NT2/D1 (cell line): ENCODE measurements at regions not wholly inside any gene's neighbourhood (a gene's known extent, or its start where the extent isn't known, plus 50 kb on each side); places are given as distances from the start of the nearest gene placed in this dataset.
"Not testable (repeated sequence)": the region's sequence is repeated elsewhere in the genome, so short reads cannot be mapped to it uniquely, and the experiment has no call there.

Source experiments
- DNase-seq: peaks from one replicate; pipeline ENCODE4 v3.0.0-alpha.2; 2011; ENCODE audit warnings: low read depth, low spot score
- H3K27me3 ChIP-seq: 2 replicates; pipeline ENCODE4 v1.6.0; 2011; ENCODE audit warnings: mild to moderate bottlenecking; ENCODE audit not compliant: insufficient read length, insufficient read depth
- H3K36me3 ChIP-seq: 2 replicates; pipeline ENCODE4 v1.6.1; 2011; ENCODE audit warnings: mild to moderate bottlenecking, low read length, mixed read lengths; ENCODE audit not compliant: insufficient read depth, insufficient read length
- H3K4me1 ChIP-seq: 2 replicates; pipeline ENCODE4 v1.5.1; 2011; ENCODE audit not compliant: insufficient read depth, insufficient read length
- H3K4me3 ChIP-seq: 2 replicates; pipeline ENCODE4 v1.5.1; 2011; ENCODE audit warnings: low read depth; ENCODE audit not compliant: insufficient read length
- H3K9ac ChIP-seq: 2 replicates; pipeline ENCODE4 v1.6.0; 2011; ENCODE audit warnings: low read depth; ENCODE audit not compliant: insufficient read length
- H3K9me3 ChIP-seq: 2 replicates; pipeline ENCODE4 v1.5.1; 2011; ENCODE audit warnings: mild to moderate bottlenecking, low read length; ENCODE audit not compliant: insufficient read depth
- SUZ12 ChIP-seq: IDR thresholded peaks from 2 replicates; pipeline ENCODE4 v1.6.1; 2011; ENCODE audit not compliant: insufficient read length, insufficient read depth; ENCODE audit errors: extremely low read depth
- YY1 ChIP-seq: IDR thresholded peaks from 2 replicates; pipeline ENCODE4 v1.6.1; 2011; ENCODE audit not compliant: insufficient read length, insufficient read depth
- ZNF274 ChIP-seq: IDR thresholded peaks from 2 replicates; pipeline ENCODE4 v1.6.1; 2011; ENCODE audit warnings: mild to moderate bottlenecking, low read depth, low read length

GRCh38 chr7:16265863-16266458 is 155.4 kb downstream of the CRPPA start:
- H3K9ac ChIP-seq, result no peak overlapping the region
- no peaks in the 10 kb centered on the region for H3K4me1 ChIP-seq
- H3K27me3 ChIP-seq, result no peaks in the 10 kb centered on the region
- TF ChIP-seq SUZ12 (no peak), YY1 (no peak), ZNF274 (no peak)
- DNase-seq, result no peak
- H3K9me3 ChIP-seq, result no peaks in the 10 kb centered on the region
- H3K4me3 ChIP-seq, result no peak overlapping the region
- H3K36me3 ChIP-seq, result no peaks in the 10 kb centered on the region

GRCh38 chr7:16264823-16265804 is 156.2 kb downstream of the CRPPA start:
- Histone ChIP-seq H3K36me3 (no peaks in the 10 kb centered on the region), H3K9me3 (no peaks in the 10 kb centered on the region), H3K4me1 (no peaks in the 10 kb centered on the region), H3K4me3 (no peak overlapping the region), H3K27me3 (no peaks in the 10 kb centered on the region), H3K9ac (no peak overlapping the region)
- DNase-seq, result no peak
- TF ChIP-seq YY1 (no peak), ZNF274 (no peak), SUZ12 (no peak)

GRCh38 chr7:16264036-16264819 is 157.1 kb downstream of the CRPPA start:
- Histone ChIP-seq H3K36me3 (no peaks in the 10 kb centered on the region), H3K4me1 (no peaks in the 10 kb centered on the region), H3K9me3 (no peaks in the 10 kb centered on the region), H3K4me3 (no peak overlapping the region), H3K9ac (no peak overlapping the region), H3K27me3 (no peaks in the 10 kb centered on the region)
- TF ChIP-seq ZNF274 (no peak), SUZ12 (no peak), YY1 (no peak)
- no peak for DNase-seq

DNA sequence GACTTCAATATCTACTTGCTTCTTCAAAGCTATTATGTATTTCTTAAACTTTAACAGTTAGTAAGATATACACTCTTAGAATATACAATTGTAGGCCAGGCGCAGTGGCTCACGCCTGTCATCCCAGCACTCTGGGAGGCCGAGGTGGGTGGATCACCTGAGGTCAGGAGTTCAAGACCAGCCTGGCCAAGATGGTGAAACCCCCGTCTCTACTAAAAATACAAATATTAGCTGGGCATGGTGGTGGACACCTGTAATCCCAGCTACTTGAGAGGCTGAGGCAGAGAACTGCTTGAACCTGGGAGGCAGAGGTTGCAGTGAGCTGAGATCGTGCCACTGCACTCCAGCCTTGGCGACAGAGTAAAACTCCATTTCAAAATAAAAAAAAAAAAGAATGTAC is 158.0 kb downstream of the CRPPA start:
- not testable (repeated sequence) for H3K4me1 ChIP-seq, H3K9me3 ChIP-seq, H3K36me3 ChIP-seq, H3K4me3 ChIP-seq, DNase-seq, H3K9ac ChIP-seq, H3K27me3 ChIP-seq

DNA sequence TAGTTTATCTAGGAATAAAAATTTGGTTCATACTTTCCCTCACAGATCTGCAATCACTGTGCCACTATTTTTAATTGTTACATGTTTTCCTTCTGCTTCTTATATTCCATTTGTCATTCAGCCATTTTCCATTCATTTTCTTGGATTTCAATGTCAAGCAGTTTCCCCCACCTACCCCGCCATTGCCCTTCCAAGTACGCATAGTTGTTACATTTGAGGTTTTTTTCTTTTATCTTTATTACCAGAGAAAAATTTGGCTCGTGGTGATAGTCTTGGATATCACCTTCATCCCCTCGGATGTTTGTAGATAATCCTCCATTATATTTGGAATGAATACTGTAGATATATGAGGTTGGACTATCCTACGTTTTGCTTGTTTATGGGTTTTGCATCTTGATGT is 159.7 kb downstream of the CRPPA start:
- Histone ChIP-seq H3K4me1 (no peaks in the 10 kb centered on the region), H3K4me3 (no peak overlapping the region), H3K36me3 (no peaks in the 10 kb centered on the region), H3K9ac (no peak overlapping the region), H3K9me3 (no peaks in the 10 kb centered on the region), H3K27me3 (no peaks in the 10 kb centered on the region)
- TF ChIP-seq SUZ12, result no peak
- no peak for TF ChIP-seq ZNF274
- TF ChIP-seq YY1, result no peak
- no peak for DNase-seq

DNA sequence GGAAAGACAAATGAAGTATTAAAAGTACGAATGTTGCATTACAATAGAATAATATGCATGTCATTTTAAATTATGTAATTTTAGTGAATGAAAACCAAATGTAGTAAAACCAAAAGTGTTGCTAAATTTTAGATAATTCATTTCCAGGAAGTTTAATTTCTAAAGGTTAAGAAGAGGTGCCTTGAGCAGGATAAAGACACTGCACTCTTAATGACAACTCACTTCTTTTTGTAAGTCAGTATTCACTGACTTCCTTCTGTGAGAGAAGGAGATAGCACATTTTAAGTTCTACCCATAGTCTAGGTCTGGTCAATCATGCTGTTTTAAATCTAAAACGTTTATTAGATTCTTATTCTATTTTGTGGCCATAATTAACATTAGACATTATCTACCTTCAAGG is 160.2 kb downstream of the CRPPA start:
- no peaks in the 10 kb centered on the region for H3K27me3 ChIP-seq
- H3K4me3 ChIP-seq, result no peak overlapping the region
- no peak for DNase-seq
- TF ChIP-seq SUZ12 (no peak), YY1 (no peak), ZNF274 (no peak)
- no peaks in the 10 kb centered on the region for H3K4me1 ChIP-seq
- H3K36me3 ChIP-seq, result no peaks in the 10 kb centered on the region
- no peak overlapping the region for H3K9ac ChIP-seq
- H3K9me3 ChIP-seq, result no peaks in the 10 kb centered on the region

GRCh38 chr7:16260236-16260728 is 161.1 kb downstream of the CRPPA start:
- Histone ChIP-seq H3K27me3 (no peaks in the 10 kb centered on the region), H3K4me3 (no peak overlapping the region), H3K4me1 (no peaks in the 10 kb centered on the region), H3K9me3 (no peaks in the 10 kb centered on the region), H3K9ac (no peak overlapping the region), H3K36me3 (no peaks in the 10 kb centered on the region)
- TF ChIP-seq SUZ12 (no peak), YY1 (no peak), ZNF274 (no peak)
- no peak for DNase-seq

DNA sequence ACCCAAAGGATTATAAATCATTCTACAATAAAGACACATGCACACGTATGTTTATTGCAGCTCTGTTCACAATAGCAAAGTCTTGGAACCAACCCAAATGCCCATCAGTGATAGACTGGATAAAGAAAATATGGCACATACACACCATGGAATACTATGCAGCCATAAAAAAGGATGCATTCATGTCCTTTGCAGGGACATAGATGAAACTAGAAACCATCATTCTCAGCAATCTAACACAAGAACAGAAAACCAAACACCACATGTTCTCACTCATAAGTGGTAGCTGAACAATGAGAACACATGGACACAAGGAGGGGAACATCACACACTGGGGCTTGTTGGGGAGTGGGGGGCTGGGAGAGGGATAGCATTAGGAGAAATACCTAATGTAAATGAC is 164.9 kb downstream of the CRPPA start:
- not testable (repeated sequence) for H3K9me3 ChIP-seq, H3K4me1 ChIP-seq, H3K27me3 ChIP-seq, DNase-seq, H3K4me3 ChIP-seq, H3K9ac ChIP-seq, H3K36me3 ChIP-seq

DNA sequence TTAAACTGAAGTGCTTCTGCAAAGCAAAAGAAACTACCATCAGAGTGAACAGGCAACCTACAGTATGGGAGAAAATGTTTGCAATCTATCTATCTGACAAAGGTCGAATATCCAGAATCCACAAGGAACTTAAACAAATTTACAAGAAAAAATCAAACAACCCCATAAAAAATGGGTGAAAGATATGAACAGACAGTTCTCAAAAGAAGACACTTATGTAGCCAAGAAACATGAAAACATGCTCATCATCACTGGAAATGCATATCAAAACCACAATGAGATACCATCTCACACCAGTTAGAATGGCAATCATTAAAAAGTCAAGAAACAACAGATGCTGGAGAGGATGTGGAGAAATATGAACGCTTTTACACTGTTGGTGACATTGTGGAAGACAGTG is 165.4 kb downstream of the CRPPA start:
- H3K36me3 ChIP-seq, H3K9me3 ChIP-seq, H3K4me3 ChIP-seq, H3K9ac ChIP-seq, H3K27me3 ChIP-seq, DNase-seq, H3K4me1 ChIP-seq: not testable (repeated sequence)
